IPS-NIHi11 (cell line): ENCODE measurements at regions not wholly inside any gene's neighbourhood (a gene's known extent, or its start where the extent isn't known, plus 50 kb on each side); places are given as distances from the start of the nearest gene placed in this dataset.

Experiments
- DNase-seq: peaks from one replicate; pipeline ENCODE4 v3.0.0; 2012; ENCODE audit warnings: mixed read lengths, low spot score

DNA sequence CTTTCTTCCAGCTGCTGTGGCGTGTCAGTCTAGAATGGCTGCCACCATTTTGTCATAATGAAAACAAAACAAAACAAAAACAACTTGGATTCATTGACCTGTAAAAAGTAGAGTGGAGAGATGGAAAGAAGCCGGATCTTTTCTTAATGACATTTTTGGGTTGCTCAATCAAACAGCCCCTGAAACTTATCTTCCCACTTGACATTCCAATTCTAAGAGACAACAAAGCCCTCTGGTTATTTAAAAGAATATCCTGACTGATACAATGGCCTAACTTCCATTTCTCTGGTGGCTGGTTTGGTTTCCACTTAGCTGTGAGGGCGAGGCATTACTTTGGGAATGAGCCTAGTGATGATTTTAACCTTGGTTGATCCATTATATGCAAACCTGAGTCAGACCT, 123.7 kb downstream of the AQP4 start:
- DNase-seq = no peak

DNA sequence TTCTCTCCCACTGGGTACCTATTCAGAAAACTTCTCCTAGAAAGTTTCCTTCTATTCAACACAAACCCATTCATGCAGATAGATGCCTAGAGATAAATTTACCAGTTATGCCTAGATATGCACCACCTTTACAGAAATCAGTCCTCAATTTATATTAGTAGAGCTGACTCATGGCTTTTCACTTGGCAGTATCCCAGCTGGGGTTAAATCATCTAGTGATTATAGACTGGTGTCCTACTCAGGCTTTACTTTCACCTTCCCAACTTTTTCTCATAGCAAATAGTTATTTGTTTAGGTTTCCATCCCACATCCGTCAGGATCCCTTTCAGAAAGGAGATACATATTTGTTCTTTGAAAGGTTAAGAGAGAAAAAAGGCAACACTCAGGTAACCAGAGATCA, 124.5 kb downstream of the AQP4 start:
- no peak for DNase-seq

GRCh38 chr18:26740396-26740795, 125.1 kb downstream of the AQP4 start:
- DNase-seq = no peak

DNA sequence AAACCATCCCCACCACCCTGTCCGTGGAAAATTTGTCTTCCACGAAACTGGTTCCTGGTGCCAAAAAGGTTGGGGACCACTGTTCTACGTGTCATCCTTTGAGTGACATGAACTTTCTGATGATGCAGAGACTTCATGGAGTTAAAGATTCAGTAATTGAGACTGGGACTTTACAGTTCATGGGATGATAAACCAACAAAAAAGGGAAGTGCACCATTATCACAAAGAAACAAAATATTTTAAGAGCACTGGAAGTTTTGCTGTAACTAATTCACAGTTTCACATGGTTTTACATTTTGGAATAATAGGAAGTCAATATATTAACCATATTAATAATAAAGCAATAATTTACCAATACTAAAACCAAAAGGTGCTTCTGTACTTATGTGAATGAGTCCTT, 126.8 kb downstream of the AQP4 start:
- DNase-seq = no peak

DNA sequence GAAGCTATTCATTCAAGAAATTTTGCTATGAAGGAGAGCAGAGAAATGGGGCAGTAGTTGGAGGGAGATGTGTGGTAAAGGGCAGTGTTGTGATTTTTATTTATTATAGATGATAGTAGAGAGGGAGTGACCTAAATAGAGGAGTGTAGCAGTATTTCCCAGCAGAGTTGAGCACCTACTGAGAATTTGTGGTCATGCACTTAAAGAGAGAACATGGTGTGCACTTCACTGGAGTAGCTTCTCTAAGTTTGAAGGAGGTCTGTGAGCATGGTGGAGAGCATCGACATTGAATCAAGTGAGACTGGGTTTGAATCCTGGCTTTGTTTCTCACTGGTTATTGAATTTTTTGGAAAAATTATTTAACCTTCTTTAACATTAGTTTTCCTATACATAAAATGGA, 129.2 kb downstream of the AQP4 start:
- DNase-seq = no peak

DNA sequence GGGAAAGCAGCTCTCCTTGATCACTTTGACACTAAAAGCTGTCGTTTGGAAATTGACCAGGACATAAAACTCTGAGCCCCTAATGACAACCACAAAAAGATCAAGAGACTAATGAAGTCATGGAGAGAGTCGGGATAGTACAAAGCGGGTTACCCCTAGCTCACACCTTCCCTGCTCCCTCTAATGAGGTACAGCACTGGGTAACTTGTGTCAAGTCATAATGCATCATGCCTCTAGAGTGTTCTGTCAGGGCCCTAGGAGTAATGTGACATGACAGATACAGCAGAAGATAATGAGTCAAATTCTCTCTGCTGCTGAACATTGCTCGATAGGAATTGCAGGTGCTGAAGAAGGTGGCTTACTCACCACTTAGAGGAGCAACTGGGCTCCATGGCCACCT, 130.7 kb downstream of the AQP4 start:
- no peak for DNase-seq

GRCh38 chr18:26729449-26729848, 136.1 kb downstream of the AQP4 start:
- DNase-seq = no peak

- no peak for DNase-seq
These were observed 136.5 kb downstream of the AQP4 start for GRCh38 chr18:26729008-26729407.

- DNase-seq = no peak
These were observed 141.5 kb downstream of the AQP4 start for GRCh38 chr18:26723981-26724380.

DNA sequence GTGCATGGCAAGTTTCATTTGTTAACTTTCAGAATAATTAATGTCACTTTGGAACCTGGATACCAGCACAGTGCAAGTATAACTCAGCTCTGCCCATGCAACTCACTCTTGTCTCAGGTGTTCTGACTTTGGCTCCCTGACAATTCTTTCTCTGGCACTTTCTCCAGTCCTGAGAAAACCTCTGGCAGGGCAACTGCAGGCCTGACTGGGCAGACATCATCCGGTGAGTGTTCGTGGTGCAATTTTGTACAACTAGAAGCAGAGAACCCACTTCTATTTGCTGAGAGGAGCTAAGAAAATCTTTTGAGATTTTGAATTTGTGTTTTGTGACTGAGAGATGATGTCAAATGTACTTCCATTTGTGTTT, 143.0 kb downstream of the AQP4 start:
- no peak for DNase-seq

DNA sequence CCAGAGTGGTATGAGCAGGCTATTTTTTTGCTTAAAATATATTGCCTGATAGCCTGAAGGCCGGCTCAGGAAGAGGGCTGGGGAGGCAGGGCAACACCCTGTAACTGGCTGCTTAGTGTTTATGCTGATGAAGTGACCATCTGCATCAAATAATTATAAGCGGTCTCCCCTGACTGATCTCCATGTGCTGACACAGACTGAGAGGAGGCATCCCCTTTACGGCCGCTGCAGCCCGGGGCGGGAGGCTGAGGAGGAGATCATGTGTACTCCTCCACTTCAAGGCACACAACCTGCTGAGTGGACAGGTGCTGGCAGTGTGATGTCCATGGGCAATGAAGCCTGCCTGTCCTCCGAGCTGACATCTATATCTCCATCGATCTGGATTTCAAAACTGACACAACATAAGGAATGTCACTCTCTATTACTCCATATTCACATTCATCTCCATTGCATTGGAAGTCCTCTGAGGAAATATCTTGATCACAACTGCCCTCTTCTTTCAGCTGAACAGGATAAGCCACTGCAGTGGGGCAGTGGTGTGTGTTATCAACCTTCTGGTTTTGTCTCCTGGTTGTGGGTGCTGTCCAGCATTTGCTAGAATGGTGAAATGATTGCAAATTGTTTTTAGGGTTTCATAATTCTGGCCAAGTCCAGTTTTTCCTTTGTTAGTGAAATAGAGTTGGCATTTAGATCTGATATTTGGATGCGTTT, 143.5 kb downstream of the AQP4 start:
- DNase-seq = no peak

DNA sequence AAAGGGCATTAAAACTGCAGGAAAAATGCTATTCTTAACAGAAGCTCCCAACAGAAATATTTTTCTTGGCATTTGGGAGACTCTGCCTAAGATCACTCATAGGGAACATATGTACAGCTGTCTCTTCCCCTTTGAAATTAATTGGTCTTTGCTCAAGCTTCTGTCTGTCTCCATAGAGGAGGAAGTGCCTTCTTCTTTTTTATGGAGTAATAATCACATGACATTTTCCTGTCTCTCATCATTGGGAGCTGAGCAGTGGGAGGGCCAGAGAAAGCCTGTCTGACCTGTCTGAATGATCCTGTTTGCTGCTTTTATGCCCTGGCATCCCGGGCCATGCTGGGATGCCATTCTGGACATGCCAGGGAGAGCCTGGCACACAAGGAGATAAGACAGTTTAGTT, 145.6 kb downstream of the AQP4 start:
- DNase-seq = no peak

DNA sequence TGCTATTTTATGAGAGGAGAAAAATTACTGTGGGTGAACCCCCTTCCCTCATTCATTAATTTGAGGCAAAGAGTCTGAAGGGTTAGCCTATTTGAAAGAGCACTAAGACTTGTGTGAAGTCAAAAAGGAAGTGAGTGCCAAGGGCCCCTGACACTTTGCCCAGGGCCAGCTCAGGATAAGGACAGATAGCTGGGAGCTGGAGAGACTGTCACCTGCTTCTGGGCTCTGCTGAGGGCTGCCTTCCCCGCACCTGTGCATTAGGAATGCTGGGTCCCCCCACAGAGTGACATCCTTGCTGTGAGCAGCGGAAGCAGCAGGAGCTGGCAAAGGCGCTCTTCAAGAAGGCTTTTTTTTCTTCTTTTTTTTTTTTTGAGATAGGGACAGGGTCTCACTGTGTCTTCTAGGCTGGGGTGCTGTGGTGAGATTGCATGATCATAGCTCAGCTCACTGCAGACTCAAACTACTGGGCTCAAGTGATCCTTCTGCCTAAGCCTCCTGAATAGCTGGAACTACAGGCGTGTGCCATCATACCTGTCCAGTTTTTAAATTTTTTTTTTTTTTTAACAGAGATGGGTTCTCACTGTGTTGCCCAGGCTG, 148.3 kb downstream of the AQP4 start:
- DNase-seq = no peak

DNA sequence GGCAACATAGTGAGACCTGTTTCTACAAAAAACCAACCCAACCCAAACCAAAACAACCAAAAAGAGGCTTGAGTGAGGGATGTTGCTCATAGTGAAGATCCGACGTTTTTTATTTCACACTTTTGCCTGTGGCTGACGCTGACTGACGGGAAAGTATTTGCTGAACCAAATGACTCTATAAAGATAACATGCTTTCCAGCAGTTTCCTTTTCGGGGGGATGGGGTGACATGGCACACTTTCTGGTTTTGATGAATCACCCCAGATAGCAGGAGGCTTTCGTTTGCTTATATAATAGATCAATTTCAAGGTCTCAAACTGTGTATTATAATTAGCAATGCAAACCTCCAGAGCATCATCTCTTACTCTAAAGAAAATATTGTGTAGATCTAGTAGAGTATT, 150.8 kb downstream of the AQP4 start:
- DNase-seq = no peak

DNA sequence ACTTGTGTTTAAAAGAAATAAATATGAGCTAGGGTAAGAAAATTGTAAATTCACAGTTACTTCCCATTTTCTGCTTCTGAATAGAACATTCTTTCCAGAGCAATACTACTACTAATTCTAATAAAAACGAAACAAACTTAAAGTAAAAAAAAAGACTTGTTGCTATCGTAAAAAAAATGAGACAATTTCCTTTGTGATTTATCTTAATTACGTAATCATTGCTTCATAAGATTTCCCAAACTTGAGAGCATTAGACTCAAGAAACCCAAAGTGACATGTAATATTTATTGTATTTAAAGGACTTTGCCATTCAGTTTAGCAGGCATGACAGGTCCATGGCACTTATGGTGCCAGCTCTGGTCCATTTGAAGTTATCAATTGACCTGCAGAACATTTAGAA, 153.8 kb downstream of the AQP4 start:
- no peak for DNase-seq

DNA sequence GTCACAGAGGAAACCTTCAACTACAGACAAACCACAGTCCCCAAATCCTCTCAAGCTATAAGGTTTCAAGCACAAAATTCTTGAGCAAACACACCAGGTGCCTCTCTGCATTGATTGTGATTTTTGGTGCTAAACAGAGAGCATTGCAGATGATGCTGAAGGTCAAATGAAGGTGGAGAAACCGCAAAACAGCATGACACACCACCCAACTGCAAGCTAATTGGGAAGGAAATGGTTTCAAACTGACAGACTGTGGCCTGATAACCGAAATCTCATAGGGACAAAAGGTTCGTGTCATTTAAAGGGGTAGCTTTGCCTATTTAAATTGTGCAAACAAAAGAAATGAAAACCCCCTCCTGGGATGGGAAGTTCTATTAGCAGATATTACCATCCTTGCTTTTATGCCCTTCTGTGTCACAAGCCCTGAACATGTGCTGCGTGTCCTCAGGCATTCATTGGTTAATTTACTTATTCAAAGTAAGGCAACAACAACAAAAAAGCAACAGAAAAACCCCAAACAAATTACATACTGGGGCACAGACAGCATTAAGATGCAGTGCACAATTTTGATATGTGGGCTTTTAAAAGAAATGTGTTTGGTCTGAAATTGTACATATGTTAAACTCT, 154.9 kb downstream of the AQP4 start:
- no peak for DNase-seq

DNA sequence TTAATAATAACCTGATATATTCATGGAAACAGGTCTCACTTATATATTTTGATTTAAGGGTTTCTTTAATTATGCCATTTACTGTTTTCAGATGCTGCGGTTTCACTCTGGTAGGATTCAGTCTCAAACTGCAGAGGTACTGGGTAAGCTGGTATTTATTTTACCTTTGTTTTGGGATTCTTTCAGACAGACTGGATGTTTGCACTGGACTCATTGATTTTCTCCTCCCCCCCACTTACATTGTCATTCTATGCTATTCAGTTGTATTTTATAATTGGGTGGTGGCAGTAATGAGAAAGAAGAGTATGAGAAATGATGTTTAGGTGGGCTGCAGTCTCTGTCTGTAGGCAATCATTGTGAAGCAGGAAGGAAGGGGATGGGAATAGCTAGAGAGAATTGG, 155.6 kb downstream of the AQP4 start:
- no peak for DNase-seq

DNA sequence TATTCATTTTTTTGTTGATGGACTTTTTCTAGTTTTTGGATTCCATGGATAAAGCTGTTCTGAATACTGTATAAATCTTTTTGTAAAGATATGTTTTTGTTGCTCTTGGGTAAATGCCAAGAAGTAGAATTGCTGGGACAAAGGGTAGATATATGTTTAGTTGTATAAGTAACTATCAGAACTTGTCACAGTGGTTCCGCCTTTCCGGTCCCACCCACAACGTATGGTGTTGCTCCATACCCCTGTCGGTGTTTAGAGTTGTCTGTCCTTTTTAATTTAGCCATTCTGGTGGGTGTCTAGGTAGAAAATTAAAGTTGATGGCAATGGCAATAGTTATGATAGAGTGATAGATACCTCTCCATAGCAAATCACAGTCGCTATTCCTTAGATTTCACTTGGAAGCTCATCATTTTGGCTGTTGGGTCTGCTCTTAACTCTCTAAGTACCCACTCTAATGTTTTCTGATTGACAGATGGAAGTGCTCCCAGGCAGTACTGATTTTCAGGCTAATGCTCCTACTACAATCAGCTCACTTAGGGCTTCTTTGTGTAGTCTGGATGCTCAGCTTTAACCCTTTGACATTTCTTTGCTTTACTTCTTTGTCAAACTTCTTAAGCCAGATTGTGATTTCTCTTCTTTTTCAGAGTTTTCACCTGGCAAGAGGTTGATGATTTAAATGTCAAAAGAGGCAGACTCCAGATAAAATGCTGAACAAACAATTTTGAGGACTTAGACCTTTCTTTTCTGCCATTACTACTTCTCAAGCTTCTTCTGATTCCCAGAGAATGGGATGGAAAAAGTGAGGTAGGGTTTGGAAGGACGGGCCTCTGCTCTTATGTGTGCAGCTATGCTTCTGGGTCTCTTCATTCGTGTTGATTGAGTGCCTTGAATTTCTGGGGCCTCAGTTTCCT, 156.4 kb downstream of the AQP4 start:
- DNase-seq = no peak

DNA sequence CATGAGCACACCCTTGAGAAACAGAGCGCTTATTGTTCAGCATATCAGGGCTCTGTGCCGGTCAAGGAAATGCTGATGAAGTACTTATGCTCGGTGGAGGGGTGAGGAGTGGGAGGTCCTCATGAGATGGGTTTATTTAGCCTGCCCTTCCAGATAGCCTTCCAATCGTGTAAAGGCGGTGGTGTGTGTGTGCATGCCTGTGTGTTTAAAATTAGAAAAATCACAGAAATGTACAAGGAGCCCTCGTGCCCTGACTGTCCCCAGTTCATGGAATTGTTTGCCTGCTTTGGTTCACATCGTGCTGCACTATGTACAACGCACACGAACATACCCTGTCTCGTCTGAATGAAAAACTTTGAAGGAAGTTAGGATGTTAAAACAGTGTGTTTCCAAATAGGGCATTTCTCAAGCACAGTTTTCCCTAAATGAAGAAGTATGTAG, 158.6 kb downstream of the AQP4 start:
- DNase-seq = no peak

DNA sequence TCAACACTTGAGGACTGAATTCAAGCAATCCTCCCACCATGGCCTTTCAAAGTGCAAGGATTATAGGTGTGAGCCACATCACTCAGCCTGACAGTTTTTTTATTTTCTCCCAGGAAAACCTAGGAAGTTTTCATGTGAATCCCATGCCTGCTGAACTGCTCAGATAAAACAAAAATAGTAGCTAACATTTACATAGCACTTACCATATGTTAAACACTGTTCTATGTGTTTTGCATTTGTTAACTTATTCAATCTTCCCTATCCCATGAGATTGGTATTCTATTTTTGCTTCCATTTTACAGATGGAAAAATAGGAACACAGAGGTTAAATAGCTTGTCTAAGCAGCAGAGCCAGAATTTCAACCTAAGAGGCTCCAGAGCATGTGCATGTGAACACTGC, 157.4 kb upstream of the KCTD1 start:
- DNase-seq = no peak

- peak; percentile 39 for DNase-seq
These were observed 155.0 kb upstream of the KCTD1 start for GRCh38 chr18:26703170-26703930.

DNA sequence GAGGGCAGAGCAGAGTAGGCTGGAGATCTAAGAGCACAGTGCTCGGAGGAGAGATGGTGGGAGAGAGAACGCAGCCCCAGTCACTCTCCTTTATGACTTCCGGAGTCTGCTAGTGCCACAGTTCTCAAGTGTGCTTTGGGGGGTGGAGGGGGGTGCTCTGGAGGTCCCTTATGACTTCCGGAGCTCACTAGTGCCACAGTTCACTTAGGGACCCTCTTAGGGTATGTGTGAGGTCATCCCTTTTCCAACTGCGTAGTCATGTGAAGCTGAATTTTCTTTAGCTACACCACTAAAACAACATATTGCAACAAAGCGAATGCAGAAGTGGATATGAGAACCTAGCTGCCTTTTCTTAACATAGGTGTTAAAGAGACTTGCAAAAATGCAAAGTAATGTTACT, 153.7 kb upstream of the KCTD1 start:
- DNase-seq = no peak
